Superior temporal gyrus (tissue), 1 donor: ENCODE measurements at regions not wholly inside any gene's neighbourhood (a gene's known extent, or its start where the extent isn't known, plus 50 kb on each side); places are given as distances from the start of the nearest gene placed in this dataset.

Experiments
- DNase-seq: peaks from one replicate; pipeline ENCODE4 v3.0.0-alpha.2; 2016; ENCODE audit errors: extremely low spot score

DNA sequence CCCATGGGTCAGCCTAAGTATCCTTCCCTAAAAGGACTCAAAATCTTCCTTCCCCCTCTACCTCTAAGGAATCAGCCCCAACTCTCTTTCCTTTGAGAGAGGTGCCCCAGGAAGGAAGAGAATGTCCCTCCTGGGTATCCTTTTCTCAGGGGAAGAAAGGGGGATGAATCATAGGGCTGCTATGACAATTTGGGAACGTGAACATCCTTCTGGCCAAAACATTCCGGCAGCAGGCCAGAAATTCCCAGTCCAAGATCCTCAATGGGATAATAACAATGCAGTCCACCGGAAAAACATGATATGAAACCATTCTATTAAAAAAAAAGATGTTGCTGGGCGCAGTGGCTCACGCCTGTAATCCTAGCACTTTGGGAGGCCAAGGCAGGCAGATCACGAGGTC, 50.8 kb upstream of the CACNA2D3 start:
- no peak for DNase-seq

DNA sequence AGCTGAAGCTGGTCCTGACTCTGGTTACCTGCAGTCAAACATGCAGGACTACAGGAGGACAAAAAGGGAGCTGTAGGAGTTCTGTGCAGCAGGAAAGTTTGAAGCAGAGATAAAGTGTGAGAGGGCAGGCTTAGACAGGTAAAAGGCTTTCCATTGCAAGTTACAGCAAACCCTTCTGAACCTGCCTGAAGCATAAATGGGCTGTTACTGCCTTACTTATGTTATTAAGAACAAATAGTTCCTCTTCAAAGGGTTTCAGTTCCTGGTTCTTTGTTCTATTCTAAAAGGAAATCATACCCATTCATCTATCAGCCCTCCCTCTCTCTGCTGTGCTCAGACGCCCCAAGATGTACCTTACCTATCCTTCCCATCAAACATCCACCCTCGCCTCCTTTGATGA, 52.4 kb upstream of the CACNA2D3 start:
- no peak for DNase-seq

DNA sequence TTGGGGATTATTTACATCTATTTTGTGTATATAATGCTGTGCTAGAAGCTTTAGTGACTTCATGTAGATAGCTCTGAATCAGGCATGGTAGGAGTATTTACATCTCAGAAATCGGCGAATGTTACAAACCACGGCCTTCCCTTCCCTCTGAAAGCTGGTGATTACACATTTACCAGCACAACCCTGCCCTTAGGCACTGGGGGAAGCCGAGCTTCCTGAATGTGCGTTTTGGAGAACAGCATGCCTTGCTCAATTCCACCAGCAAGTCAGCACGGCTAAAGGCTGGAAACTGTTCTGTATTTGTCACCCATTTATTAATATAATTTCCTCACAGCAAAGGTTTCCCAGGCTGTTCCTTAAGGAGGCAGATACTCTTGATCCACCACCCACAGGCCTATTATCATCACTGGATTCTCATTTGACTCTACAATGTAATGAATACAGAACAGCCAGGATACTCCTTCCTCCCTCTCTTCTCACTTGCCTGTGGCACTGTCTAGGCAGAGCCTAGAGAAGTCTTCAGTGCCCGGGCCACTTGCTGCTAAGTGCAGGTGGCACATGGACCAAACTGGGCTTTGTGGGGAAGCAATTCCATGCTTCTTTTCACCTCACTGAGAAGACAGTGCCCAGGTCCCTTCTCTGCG, 55.2 kb upstream of the CACNA2D3 start:
- no peak for DNase-seq

DNA sequence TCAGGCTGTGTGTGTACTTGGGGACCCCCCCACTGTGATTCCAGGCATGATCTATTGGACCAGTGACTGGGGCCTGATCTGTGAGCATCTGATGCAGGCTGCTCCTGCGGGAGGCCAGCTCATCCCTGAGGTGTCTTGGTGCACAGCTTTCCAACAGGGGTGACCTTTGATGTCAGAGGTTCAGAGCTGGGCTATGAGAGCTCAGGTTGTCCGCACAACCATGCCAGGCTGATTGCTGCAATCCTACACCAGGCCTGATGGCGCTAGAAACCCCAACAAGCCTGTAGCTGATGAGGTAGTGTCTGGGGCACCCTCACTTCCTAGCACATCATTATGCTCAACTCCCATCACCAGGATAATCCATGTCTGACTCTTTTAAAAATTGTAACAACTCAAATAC, 56.1 kb upstream of the CACNA2D3 start:
- DNase-seq: no peak

DNA sequence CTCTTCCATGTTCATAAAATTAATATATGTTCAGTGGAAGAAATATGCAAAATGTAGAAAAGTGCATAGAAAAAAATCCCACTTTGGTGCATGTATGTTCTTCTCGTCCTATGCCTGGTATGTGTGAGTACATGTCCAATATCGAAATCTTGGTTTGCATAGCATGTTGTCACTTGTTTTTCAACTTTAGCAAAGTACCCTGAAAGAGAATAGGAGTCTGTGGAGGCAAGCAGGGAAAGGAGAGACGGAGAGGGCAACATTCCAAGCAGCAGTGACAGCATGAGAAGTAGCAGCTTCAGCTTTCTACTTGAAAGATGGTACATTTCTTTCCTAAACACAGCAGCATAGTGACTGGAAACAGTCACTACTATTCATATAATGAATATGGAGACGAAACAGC, 56.8 kb upstream of the CACNA2D3 start:
- no peak for DNase-seq

DNA sequence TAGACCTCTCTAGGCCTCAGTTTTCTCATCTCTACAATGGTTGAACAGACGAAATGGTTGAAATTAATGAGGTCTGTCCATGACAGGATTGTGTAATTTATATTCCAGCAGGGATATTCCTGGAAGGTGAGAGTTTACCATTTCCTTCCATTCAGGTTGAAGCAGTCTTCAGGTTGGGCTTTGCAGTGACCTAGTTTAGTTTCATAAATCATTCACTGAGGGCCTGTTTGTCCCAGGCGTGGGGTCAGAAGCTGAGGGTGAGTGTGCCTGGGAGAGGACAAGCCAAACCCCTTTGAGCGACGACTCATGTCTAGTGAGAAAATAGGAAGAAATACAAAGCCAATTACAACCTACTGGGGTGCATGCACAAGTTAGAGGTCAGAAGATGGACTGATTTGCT, 57.2 kb upstream of the CACNA2D3 start:
- DNase-seq: no peak

DNA sequence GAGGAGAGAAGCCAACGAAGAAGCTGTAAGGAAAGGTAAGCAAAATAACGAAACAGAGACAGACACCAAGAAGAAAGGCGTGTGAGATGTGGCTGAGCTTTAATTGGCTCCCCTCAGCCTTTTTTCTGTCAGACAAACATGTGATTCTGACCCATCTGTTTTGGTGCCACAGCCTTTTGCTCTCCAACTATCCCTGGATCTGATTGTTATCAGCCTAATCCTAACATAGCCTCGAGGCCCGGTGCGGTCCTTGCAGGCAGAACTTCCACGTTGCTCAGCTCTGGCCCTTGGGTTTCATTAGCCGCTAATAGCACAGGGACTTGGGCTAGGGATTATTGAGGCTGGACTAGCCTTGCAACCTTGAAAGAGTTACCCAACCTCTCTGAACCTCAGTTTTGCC, 57.9 kb upstream of the CACNA2D3 start:
- no peak for DNase-seq

DNA sequence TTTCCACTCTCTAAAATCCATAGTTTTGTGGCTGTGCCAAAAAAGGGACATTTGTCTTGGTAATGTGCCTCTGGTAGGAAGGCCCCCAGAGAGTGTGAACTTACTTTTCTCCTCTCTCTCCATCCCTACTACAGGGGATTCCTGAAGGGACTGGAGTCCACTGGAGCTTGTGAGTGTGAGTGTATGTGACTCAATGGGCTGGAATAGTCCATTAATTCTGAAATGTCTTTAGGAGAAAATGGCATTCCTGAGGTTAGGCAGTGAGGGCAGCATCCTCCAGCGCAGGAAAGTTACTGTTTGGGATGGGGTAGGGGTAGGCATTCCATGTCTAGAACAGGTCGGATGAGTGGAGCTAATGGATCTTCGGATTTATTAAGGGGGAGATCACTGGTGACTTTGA, 59.8 kb upstream of the CACNA2D3 start:
- DNase-seq: no peak

DNA sequence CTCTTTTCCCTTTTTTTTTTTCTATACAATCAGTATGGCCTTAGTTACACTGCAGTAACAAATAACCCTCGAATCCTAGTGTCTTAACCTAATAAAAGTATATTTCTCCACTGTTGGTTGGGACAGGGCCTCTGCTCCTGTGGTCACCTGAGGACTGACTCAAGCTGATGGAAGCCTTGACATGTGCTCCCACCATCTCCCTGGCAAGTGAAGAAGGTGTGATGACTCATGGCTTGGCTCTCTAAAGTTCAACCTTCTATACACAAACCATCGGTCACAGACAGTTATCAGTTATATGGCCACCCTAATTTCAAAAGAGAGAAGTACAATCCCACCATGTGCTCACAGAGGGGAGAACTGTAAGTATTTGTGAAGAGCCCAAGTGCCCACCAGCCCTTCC, 65.8 kb upstream of the CACNA2D3 start:
- DNase-seq: no peak

DNA sequence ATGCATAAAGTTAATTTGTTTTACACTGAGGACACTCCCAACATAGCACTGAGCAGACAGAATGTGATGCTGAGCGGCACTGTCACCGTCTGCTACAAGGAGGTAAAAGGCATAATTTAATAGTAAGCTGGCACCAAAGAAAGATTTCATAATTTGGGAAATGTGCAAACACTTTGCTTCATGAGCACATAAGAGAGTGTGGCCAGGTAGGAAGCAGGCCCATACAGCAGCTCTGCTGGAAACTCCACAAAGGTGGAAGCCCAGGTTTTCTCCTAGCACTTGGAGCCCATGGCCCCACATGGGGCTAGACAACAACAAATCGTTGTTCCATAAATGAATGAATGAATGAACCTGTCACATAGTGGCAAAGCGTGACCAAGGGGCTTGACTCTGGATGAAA, 68.5 kb upstream of the CACNA2D3 start:
- no peak for DNase-seq

DNA sequence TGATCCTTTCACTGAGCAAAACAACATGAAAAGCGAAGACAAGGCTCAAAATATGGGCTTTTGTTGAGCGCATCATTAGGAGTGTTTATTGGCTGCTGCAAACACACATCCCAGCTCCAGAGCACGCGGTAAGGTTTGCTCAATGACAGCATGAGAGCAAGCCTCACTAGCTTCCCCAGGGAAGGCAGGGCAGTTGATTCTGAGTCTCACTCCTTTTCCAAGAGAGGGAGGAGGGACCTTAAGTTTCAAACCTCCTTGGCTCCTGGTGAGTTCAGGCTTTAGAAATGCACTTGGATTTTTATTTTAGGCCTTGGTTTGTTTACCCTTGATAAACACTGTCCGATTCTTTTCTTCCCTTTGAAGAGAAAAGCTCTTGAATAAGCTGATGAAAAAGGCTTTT, 69.1 kb upstream of the CACNA2D3 start:
- DNase-seq: no peak

DNA sequence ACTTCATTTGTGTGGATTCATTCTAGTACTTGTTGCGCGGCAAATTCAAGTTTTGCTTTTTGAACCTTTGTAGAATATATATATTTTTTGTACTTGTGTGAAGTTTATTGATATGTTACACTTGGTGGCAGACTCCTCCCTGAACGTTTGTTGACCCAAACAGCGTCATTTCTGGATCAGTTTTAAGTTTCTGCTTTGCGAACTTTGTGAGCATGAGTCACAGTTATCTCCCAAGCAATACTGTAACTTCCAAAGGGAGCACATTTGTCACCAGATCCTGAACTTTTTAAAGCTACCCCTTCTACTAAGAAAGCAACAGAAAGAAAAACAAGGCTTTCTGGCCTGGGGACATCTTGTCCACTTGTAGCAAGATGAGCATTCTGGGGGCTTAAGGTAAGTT, 74.8 kb upstream of the CACNA2D3 start:
- DNase-seq: no peak

DNA sequence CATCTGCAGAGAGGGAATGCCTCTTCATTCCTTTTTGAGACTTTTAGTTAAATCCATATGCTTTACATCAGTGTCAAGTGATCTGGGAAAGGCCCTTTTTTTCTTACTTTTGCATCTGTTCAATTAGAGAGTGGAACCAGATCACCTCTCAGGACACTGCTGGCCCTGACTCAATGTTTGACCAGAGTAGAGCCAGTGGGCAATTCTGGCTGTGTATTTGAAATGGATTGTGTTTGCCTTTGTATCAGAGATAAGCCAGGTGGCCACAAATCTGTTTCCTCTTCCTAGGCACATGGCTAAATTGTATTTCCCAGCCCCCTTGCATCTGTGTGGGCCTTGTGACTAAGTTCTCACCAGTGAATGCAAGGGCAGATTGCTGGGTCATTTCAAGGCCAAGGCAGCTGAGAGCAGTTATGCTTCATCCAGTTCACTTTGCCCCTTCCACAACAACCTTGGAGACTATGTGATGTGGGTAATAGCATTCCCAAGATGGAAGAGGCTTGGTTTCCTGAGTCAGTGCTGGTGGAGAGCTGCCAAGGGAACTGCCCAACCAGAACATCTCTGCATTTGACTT, 75.6 kb upstream of the CACNA2D3 start:
- no peak for DNase-seq

DNA sequence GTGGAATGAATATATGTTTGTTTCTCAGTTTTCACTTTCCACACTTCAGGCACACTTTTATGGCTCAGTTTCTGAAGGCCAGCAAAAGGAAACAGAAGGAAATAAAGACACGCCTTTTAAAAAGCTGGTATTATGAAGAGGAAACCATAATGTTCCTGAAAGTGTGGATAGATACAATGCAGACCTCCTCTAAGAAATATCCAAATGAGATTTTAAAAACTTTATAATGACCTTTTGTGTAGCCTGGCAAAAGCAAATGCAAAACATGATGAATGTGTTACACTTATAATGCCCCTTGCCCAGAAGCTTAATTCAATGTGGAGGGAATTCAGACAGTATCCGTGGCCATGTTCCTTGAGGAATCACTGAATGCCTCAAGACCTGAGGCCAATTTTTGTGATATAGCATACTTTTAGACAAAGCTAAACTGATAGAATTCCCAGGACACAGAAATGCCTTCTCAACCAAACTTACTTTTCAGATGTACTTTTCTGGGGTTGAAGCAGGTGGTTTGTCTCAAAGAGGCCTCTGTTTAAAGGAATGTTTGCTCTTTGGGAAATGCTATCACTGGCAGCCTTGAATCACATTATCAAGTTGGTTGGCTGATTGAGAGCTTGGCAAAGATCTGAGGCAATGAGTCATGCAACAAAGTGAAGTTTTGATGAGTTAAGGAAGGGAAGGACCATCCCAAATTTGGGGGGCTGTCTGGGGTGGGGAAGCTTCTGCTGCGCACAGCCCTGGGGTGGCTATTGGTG, 77.1 kb upstream of the CACNA2D3 start:
- DNase-seq: no peak

DNA sequence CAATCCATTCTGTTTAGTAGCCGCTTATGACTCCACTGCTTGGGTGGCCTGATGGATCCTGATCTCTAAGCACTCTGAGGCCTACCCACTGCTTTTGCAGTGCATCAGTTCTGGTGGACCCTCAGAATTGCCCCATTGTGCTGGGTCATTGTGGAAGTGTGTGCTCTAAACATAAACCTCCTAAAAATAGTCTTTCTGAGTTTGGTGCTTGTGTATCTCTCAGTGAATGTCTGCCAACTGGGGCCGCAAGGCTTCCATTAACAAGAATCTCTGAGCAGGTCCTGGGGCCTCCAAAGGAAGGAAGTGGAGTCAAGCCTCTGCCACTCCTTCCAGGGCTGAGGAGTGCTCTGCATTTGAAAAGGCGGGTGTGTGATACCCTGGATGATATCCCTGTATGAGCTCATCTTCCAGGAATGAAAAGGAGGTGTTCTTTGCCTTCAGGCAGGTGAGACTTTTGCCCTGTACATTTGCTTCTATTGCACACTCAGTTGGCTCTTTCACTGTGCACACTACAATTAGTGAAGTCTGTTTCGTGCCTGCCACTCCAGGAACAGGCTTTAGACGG, 80.0 kb upstream of the CACNA2D3 start:
- DNase-seq: no peak

DNA sequence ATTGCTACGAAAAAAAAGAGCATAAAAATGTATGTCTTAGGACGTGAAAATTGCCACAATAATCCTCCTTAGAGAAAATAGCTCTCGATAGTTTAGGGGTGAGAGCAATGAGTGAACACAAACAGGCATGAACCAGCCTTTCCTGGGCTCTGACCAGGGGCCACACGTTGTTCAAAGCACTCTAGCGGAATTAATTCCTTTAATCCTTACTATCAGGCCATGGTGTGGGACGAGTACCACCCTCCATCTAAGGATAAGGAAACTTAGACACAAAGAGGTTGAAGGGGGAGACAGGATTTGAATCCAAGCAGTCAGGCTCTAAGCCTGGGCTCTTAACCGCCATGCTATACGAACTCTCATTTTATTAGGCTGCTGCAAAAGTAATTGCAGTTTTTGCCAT, 81.9 kb upstream of the CACNA2D3 start:
- DNase-seq: no peak

DNA sequence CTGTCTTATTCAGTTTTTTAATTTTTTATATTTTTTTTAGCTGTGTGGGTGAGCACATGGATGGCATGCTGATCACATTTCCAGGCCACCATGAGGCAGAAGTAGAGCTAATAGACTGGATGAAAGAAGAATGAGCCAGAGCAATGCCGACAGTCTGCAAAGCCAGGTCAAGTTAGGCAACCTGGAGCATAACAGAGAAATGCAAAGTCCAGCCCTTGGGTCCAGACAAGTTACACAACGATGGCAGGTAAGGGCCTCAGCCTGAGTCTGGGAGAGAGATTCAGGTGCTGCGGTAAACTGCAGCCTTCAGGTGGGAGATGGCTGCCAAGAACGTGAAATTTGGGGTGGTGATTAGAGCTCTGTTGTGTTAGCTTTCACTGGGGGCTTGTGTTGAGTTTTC, 84.0 kb upstream of the CACNA2D3 start:
- no peak for DNase-seq

DNA sequence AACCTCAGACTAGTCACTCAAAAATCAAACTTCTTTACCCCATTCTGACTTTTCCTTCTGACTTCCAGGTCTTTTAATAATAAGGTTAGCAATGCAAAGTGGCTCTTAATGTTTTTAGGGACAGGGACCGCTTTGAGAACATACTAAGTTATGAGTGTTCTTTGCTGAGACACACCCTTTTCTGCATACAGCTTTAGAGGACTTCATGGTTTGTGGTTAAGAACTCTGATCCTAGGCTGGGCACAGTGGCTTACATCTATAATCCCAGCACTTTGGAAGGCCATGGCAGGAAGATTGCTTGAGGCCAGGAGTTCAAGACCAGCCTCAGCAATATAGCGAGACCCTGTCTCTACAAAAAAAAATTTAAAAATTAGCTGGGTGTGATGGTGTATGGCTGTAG, 85.8 kb upstream of the CACNA2D3 start:
- no peak for DNase-seq

DNA sequence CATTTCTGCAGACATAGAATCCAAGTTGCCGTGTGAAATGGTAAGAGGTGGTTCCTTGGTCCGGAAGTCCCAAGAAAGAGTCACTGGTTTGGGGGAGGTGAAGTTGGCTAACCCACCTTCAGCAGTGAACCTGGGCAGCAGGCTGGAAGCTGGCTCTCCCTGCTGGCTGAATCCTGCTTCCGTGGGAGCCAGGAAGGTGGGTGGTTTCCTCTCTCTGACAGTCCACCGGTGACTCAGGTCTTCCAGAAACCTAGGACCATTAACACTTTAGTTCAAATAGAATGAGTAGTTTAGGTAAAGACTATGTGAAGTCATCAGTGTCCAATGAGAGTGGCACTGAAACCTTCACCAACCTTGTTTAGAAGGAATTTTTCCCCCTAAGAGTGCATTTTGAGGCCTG, 87.4 kb upstream of the CACNA2D3 start:
- DNase-seq: peak; percentile 28

DNA sequence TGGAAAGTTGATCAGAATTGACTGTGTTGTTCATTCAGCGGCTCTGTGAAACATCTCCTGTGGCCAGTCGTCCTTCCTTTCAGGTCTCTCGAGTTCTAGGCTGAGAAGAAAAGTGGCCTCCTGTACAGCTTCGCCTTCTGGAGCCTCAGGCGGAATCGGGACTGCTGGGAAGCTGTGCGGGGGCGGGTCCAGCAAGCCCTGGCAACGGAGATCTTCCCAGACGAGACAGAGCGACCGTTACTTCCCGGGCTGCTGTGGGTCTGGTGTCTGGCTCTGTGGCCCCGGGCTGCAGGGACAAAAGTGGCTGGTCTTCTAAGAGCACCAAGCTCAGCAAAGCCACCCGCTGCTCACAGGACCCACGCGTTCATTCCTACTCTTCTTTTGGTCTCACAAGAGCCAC, 88.6 kb upstream of the CACNA2D3 start:
- peak; percentile 38 for DNase-seq

DNA sequence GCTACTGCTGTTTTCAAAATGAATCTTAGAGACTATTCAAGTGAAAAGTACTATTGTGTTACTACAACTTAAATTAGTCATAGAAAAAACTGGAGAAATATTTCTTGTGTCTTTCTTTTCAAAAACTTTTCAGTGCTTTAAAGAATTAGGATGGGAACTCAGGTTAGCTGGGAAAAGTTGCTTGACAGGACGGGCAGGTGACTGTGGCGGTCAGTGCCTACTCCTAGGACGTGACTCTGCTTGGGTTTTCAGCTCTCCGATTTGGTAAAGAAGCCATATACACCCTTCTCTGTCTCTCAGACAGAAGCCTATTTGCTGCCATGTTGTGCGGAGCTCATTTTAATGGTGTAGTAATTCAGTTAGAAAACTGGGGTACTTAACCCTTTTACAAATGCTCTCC, 89.8 kb upstream of the CACNA2D3 start:
- no peak for DNase-seq

DNA sequence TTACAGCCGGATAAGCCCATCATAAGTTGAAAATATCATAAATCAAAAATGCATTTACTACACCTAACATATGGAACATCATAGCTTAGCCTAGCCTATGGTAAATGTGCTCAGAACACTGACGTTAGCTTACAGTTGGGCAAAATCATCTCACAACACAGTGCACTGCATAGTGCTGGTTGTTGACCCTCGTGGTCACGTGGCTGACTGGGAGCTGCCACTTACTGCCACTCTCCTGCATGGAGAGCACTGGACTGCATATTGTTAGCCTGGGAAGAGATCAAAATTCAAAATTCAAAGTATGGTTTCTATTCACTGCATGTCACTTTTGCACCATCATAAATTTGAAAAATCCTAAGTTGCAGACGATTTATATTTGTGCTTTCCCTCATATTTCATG, 94.0 kb upstream of the CACNA2D3 start:
- DNase-seq: no peak

DNA sequence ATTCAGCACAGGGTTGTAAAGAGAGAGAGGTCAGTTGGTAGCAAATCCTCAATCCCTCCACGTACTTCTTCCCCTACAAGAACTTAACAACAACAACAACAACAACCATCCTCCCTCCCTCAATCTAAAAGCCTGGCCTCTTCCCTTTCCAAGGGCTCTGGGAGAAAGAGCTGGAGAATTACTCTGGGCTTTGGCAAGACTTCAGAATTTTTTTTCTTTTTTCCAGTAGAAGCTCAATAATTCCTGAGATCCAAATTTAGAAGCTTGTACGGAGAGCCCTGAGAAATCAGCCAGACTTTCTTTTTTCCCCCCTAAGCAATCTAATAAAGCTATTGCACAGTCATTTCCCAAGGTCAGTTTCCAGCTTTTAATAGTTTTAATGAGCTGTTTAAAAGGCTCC, 95.8 kb upstream of the CACNA2D3 start:
- no peak for DNase-seq
